K562 (cell line): ENCODE measurements at regions not wholly inside any gene's neighbourhood (a gene's known extent, or its start where the extent isn't known, plus 50 kb on each side); places are given as distances from the start of the nearest gene placed in this dataset.

Experiments
- ATF1 ChIP-seq, 2 experiments: fragments of 450-650 bp in 1 of 2; IDR thresholded peaks; 2 replicates each; pipeline ENCODE4 v1.6.1; 2016; ENCODE audit warnings: missing compliant biosample characterization in 1 of 2, missing genetic modification characterization in 1 of 2
- ELF2 ChIP-seq: fragments of 250-450 bp; sonication (Bioruptor Pico); IDR thresholded peaks from 2 replicates; pipeline ENCODE4 v1.5.0; 2021; ENCODE audit warnings: mild to moderate bottlenecking
- FOXJ3 ChIP-seq: sonication (generic); formaldehyde crosslinking; IDR thresholded peaks from 2 replicates; pipeline ENCODE4 v1.4.0; 2020; ENCODE audit warnings: mild to moderate bottlenecking, missing genetic modification reagents
- KAT2B ChIP-seq: IDR thresholded peaks from one replicate; pipeline ENCODE4 v1.6.1; 2012; ENCODE audit warnings: low read depth, mild to moderate bottlenecking, control low read depth, inconsistent platforms, low read length, moderate library complexity
- NCOA4 ChIP-seq: fragments of 450-650 bp; IDR thresholded peaks from 2 replicates; pipeline ENCODE4 v1.6.1; 2018; ENCODE audit warnings: mild to moderate bottlenecking; ENCODE audit not compliant: partially characterized antibody
- POLR2H ChIP-seq: IDR thresholded peaks from 2 replicates; pipeline ENCODE4 v1.6.1; 2016; ENCODE audit warnings: missing genetic modification characterization, low read depth, mild to moderate bottlenecking, control low read depth, missing compliant biosample characterization, moderate library complexity
- TAF7 ChIP-seq: fragments of 450-650 bp; IDR thresholded peaks from 2 replicates; pipeline ENCODE4 v1.6.1; 2016; ENCODE audit warnings: missing genetic modification characterization, missing compliant biosample characterization
- ZBTB34 ChIP-seq: fragments of 250-450 bp; sonication (Bioruptor Pico); IDR thresholded peaks from 2 replicates; pipeline ENCODE4 v1.8.0; 2021; ENCODE audit warnings: mild to moderate bottlenecking, moderate library complexity
- ZNF57 ChIP-seq: fragments of 450-650 bp; formaldehyde crosslinking; IDR thresholded peaks from 2 replicates; pipeline ENCODE4 v1.4.0; 2020; ENCODE audit warnings: mild to moderate bottlenecking, moderate library complexity
- ZNF696 ChIP-seq: fragments of 250-450 bp; sonication (Bioruptor Pico); conservative IDR thresholded peaks from 2 replicates; pipeline ENCODE4 v1.4.0; 2020; ENCODE audit warnings: mild to moderate bottlenecking, moderate library complexity
- TF ChIP-seq, protein P1 (sequence below): fragments of 250-450 bp; sonication (Bioruptor Pico); IDR thresholded peaks from 2 replicates; pipeline ENCODE4 v1.4.0; 2020; ENCODE audit warnings: mild to moderate bottlenecking, moderate library complexity

DNA sequence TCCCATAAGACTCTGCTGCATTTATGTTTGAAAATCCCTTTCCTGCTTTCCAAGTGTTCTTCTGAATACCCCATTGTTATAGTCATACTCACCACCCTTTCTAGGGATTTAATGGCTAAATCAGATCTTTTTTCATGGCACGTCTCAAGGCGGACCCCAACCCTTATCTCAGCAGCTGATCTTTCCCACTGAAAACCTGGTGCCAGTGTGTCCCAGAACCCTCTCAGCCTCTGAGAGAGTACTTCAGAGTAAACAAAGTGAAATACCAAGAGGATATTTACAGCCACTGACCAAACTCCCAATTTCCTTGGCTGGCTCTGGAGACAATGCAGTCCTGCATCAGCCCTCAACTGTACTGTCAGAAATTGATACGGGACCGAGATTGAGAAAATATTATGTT lies 101.7 kb downstream of the TMEM100 start (continued):
- TF ChIP-seq POLR2H (tag), result no peak
- TF ChIP-seq ATF1 (CRISPR knock-in tag; IDR thresholded peaks at IDR 0.05), result no peak
- TF ChIP-seq ATF1 (tag; IDR thresholded peaks at IDR 0.05), result no peak
- no peak for TF ChIP-seq FOXJ3 (CRISPR knock-in tag)
- TF ChIP-seq ELF2 (CRISPR knock-in tag), result no peak
- no peak for TF ChIP-seq ZNF57 (CRISPR knock-in tag)
- no peak for TF ChIP-seq KAT2B
- TF ChIP-seq ZNF696 (CRISPR knock-in tag), result no peak
- TF ChIP-seq TAF7 (tag), result no peak
- no peak for TF ChIP-seq ZBTB34
- TF ChIP-seq NCOA4, result no peak
- TF ChIP-seq, protein P1, sequence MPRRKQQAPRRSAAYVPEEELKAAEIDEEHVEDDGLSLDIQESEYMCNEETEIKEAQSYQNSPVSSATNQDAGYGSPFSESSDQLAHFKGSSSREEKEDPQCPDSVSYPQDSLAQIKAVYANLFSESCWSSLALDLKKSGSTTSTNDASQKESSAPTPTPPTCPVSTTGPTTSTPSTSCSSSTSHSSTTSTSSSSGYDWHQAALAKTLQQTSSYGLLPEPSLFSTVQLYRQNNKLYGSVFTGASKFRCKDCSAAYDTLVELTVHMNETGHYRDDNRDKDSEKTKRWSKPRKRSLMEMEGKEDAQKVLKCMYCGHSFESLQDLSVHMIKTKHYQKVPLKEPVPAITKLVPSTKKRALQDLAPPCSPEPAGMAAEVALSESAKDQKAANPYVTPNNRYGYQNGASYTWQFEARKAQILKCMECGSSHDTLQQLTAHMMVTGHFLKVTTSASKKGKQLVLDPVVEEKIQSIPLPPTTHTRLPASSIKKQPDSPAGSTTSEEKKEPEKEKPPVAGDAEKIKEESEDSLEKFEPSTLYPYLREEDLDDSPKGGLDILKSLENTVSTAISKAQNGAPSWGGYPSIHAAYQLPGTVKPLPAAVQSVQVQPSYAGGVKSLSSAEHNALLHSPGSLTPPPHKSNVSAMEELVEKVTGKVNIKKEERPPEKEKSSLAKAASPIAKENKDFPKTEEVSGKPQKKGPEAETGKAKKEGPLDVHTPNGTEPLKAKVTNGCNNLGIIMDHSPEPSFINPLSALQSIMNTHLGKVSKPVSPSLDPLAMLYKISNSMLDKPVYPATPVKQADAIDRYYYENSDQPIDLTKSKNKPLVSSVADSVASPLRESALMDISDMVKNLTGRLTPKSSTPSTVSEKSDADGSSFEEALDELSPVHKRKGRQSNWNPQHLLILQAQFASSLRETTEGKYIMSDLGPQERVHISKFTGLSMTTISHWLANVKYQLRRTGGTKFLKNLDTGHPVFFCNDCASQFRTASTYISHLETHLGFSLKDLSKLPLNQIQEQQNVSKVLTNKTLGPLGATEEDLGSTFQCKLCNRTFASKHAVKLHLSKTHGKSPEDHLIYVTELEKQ, result no peak
